ENCODE measurements at regions not wholly inside any gene's neighbourhood (a gene's known extent, or its start where the extent isn't known, plus 50 kb on each side); places are given as distances from the start of the nearest gene placed in this dataset.
"Not testable (repeated sequence)": the region's sequence is repeated elsewhere in the genome, so short reads cannot be mapped to it uniquely, and the experiment has no call there.

- no peak for DNase-seq (ENCODE audit: low read depth in 2 of 2)
These were observed 1984.1 kb upstream of the RAG2 start for GRCh38 chr11:38582151-38582550.

DNA sequence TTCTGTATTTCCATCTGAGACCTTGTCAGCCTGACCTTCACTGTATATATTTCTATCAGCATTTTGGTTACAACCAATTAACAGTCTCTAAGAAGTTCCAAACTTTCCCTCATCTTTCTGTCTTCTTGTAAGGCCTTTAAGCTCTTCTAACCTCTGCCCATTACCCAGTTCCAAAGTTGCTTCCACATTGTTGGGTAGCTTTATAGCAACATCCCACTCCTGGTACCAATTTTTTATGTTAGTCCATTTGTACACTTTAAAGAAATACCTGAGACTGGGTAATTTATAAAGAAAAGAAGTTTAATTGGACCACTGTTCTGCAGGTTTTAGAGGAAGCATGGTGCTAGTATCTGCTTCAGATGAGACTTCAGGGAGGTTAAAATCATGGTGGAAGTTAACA, 1979.7 kb upstream of the RAG2 start:
- DNase-seq (ENCODE audit: low read depth in 2 of 2): no peak

DNA sequence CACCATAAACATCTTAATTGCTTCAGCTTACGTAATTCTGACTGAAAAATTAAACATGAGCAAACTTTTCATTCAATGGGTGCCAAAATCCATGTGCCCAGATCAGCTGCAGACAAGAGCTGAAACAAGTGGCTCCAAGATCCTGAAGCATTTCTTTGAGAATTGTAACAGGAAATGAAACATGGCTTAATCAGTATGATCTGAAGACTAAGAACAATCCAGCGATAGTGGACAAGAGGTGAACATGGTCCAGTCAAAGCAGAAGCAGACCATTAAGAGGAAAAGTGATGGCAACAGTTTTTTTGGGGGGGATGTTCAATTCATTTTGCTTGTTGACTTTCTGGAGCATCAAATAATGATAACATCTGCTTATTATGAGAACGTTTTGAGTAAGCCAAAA, 1964.5 kb upstream of the RAG2 start:
- DNase-seq (ENCODE audit: low read depth in 2 of 2): no peak

- DNase-seq (ENCODE audit: low read depth in 2 of 2): no peak
These were observed 1955.1 kb upstream of the RAG2 start for GRCh38 chr11:38553148-38553547.

- no peak for DNase-seq (ENCODE audit: low read depth in 2 of 2)
These were observed 1949.4 kb upstream of the RAG2 start for GRCh38 chr11:38547462-38547861.

DNA sequence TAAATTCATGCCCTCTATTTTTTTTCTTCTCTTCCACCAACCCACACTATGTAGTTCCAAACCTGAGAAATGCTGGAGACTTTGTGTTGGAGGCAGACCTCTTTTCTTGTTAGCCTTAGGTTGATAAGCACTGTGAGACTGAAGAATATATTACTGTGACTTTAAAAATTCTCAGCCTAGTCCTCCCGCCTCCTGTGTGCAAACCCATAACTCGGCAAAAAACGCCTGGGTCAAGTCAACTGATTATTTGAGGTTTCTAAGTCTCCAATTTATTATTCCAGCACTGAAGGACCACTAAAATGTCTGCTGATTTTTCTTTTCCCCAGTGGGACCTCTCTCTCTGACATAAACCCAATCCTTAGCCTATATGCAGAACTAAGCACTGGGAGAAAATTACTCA, 1946.0 kb upstream of the RAG2 start:
- DNase-seq (ENCODE audit: low read depth in 2 of 2): no peak

GRCh38 chr11:38543311-38543710, 1945.3 kb upstream of the RAG2 start:
- no peak for DNase-seq (ENCODE audit: low read depth in 2 of 2)

DNA sequence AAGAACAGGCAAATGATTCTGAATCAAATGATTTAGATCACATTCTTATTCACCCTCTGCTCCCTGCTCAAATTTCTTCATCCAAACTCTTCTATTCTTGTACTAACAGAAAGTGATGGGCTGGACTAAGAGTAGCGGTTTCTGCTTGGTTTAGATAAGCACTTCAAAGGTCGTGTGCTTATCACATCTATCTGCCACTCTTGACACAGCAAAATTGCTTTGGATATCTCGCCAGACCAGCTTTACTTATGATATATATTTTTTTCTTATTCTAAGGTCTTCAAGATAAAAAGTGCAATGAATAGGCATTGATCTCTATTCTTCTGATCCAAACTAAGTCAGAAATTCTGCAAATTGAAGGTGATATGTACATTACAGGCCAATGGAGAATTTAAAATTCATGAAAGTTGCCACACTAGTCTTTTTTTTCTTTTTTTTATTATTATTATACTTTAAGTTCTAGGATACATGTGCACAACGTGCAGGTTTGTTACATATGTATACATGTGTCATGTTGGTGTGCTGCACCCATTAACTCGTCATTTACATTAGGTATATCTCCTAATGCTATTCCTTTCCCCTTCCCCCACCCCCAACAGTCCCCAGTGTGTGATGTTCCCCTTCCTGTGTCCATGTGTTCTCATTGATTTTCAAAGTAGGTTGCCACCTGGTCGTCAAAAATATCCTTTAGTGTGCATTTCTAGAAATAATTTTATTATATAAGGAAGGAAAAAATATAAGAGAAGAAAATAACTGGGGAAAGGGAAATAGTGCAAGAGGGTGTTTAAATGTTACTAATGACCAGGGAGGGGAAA, 1941.0 kb upstream of the RAG2 start:
- no peak for DNase-seq (ENCODE audit: low read depth in 2 of 2)

DNA sequence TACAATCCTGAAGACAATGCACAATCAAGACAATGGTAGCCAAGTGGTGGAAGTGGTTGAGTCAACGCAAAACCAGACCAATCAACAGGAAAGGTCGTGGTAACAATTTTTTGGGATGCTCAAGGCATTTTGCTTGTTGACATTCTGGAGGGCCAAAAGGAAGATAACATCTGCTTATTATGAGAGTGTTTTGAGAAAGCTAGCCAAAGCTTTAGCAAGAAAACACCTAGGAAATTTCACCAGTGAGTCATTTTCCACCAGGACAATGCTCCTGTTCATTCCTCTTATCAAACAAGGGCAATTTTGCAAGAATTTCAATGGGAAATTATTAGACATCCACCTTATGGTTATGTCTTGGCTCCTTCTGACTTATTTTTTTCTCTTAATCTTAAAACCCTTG, 1932.2 kb upstream of the RAG2 start:
- DNase-seq (ENCODE audit: low read depth in 2 of 2): no peak

GRCh38 chr11:38524945-38525344, 1926.9 kb upstream of the RAG2 start:
- DNase-seq (ENCODE audit: low read depth in 2 of 2): no peak

- DNase-seq (ENCODE audit: low read depth in 2 of 2): no peak
These were observed 1920.0 kb upstream of the RAG2 start for GRCh38 chr11:38517991-38518390.

- not testable (repeated sequence) for DNase-seq (ENCODE audit: low read depth in 2 of 2)
These were observed 1914.8 kb upstream of the RAG2 start for GRCh38 chr11:38512830-38513229.

DNA sequence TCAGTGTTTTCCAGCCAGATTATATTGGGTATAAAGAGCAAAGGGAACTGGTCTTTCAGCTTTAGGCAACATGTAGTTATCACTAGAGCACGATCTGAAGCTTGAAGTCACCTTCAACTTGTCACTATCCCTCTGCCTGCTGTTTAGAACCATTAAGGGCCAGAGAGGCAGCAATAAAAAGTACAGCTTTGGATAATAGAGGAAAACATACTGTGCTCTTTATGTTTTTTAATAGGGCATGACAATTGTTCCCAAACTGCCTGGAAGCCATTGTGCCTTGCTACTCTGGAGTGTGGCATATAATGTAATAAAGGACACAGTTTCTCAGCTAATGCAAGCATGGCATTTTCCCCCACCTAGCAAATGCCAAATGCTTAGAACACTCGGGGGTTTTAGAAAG, 1912.0 kb upstream of the RAG2 start:
- DNase-seq (ENCODE audit: low read depth in 2 of 2): no peak

DNA sequence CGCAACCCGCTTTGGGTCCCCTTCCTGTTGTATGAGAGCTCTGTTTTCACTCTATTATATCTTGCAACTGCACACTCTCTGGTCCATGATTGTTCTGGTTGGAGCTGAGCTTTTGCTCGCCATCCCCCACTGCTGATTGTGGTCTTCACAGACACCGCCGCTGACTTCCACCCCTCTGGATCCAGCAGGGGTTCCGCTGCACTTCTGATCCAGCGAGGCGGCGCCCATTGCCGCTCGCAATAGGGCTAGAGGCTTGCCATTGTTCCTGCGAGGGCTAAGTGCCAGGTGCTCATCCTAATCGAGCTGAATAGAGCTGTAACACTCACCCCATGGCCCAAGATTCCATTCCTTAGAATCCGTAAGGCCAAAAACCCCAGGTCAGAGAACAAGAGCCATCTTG, 1905.8 kb upstream of the RAG2 start:
- DNase-seq (ENCODE audit: low read depth in 2 of 2): no peak

- DNase-seq (ENCODE audit: low read depth in 2 of 2): no peak
These were observed 1900.7 kb upstream of the RAG2 start for GRCh38 chr11:38498721-38499120.

DNA sequence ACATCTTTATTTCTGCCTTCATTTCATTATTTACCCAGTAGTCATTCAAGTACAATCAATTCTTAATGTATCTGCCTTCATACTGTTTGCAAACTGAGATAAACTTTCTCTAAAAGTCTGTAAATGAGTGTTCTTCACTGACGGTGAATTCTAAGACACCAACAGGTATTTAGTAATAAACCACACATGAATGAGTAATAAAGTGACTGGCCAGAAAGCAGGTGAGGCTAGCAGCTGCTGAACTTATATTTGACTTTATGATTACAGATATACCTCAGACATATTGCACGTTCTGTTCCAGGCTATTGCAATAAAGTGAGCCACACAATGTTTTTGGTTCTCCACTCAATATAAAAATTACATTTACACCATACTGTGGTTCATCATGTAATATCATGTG, 1894.0 kb upstream of the RAG2 start:
- DNase-seq (ENCODE audit: low read depth in 2 of 2): no peak

DNA sequence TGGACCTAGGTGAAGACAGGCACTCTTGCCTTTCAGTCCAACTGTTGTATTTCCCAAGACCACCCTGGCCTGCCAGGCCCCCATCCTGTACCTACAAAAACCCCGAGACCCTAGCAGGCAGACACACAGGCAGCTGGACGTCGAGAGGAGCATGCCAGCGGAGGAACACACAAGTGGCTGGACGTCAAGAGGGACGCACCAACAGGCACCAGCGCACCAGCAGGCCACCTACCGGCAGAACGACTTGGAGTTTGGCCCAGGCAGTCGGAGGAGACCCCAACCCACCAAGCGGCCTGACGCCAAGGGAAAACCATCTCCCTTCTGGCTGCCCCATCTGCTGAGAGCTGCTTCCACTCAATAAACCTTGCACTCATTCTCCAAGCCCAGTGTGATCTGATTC, 1883.4 kb upstream of the RAG2 start:
- DNase-seq (ENCODE audit: low read depth in 2 of 2): no peak

DNA sequence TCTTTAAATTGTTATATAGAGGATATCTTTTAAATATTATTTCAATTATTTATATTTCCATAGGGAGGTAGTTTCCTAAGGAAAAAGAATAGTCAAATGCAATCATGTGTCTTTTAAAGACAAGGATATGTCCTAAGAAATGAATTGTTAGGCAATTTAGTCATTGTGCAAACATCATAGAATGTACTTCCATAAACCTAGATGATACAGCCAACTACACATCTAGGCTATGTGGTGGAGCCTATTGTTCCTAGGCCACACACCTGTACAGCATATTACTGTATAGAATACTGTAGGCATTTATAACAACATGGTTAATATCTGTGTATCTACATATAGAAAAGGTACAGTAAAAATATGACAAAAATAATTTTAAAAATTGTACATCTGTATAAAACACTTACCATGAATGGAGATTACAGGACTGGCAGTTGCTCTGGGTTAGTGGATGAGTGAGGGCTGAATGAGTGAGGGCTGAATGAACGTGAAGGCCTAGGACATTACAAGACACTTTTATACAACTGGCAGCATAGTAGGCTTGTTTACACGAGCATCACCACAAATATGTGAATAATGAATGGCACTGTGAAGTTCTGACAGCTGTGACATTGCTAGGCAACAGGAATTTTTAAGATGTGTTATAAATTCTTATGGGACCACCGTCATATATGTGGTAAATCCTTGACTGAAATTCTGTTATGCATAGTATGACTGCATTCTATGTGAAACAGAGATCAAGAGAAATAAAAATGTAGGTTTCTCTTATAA, 1879.0 kb upstream of the RAG2 start:
- no peak for DNase-seq (ENCODE audit: low read depth in 2 of 2)

DNA sequence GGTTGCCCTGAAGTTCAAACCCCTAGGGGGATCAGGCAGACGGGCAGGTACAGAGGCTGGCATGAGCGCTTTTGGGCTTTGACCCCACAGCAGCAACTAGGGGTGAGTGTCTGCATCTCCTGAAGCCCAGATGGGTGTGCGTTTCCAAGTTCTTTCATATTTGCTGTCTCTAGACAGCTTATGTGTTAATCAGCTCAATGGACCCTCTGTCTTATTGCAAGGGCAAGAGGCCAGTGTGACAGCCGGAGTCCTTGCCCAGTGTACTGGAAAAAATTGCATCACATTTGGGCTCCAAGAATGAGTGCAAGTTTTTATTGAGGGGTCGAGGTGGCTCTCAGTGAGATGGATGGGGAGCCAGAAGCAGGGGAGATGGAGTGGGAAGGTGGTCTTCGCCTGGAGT, 1863.7 kb upstream of the RAG2 start:
- DNase-seq (ENCODE audit: low read depth in 2 of 2): no peak

DNA sequence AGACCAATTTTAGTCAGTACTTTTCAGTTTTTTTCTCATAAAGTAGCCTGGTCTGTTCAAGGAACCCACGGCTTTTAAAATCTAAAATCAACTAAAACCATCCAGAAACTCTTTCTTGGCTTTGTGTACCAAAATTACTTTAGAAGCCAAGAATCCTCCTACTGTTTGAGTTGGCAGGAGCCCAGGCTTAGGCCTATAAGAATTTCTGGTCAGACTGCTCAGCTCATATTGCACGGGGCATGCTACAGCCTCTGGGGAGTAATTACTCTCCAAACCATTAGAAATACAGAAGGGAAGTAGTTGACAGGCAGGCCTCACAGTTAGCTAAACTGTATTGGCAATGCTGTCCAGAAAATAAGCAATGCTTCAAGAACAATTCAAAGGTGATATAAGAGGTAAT, 1862.9 kb upstream of the RAG2 start:
- no peak for DNase-seq (ENCODE audit: low read depth in 2 of 2)

GRCh38 chr11:38460429-38460828, 1862.4 kb upstream of the RAG2 start:
- no peak for DNase-seq (ENCODE audit: low read depth in 2 of 2)

DNA sequence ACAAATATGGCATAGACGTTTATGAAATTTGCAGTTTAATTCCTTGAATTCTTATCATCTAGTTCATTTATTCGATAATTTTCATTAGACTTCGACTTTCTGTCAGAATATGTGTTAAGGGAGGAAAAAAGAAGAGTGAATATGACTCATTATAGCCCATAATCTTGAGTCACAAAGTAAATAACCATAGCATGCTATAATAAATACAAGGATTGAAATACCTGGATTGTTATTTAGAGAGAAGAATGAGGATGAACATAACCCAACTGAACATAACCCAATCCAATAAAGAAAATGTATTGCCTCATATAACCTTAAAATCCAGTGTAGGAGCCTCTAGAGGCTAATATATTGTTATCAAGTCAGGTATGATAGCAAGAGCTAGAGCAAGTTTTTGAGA, 1858.3 kb upstream of the RAG2 start:
- DNase-seq (ENCODE audit: low read depth in 2 of 2): no peak

DNA sequence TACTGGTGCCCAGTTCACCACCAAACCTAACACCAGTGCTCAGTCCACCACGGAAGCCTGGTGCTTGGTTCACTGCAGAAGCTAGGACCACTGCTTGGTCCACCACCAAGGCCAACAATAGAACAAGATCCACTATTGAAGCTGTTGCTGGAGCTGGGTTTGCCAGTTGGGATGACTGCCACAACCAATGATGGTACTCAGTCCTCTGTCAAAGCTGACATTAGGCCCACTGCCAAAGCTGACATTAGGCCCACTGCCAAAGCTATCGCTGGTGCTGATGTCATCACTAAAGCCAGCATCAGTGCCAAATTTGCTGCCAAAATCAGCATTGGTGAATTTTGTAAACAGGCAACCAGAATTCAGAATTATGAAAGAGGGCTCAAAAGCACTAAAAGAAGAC, 1850.2 kb upstream of the RAG2 start:
- DNase-seq (ENCODE audit: low read depth in 2 of 2): no peak
